Suprapubic skin (tissue), 4 donors: ENCODE measurements at regions not wholly inside any gene's neighbourhood (a gene's known extent, or its start where the extent isn't known, plus 50 kb on each side); places are given as distances from the start of the nearest gene placed in this dataset.

Experiments used
- DNase-seq, 2 donors: peaks; one replicate each; pipeline ENCODE4 v3.0.0-alpha.2; 2019; ENCODE audit warnings: low spot score in 2 of 2
- H3K27ac ChIP-seq: fragments of 200-600 bp; sonication (generic); one replicate; pipeline ENCODE4 v1.5.1; 2019
- H3K27me3 ChIP-seq: fragments of 200-600 bp; sonication (generic); one replicate; pipeline ENCODE4 v1.5.1; 2019
- H3K36me3 ChIP-seq: fragments of 200-600 bp; sonication (generic); one replicate; pipeline ENCODE4 v1.5.1; 2019
- H3K4me1 ChIP-seq: fragments of 200-600 bp; sonication (generic); one replicate; pipeline ENCODE4 v1.5.1; 2019
- H3K4me3 ChIP-seq: fragments of 200-600 bp; sonication (generic); one replicate; pipeline ENCODE4 v1.5.1; 2019; ENCODE audit warnings: mild to moderate bottlenecking
- H3K9me3 ChIP-seq: fragments of 200-600 bp; sonication (generic); one replicate; pipeline ENCODE4 v1.5.1; 2019
- CTCF ChIP-seq, 2 donors: fragments of 200-600 bp in 1 of 2; fragments of 450-650 bp in 1 of 2; sonication (generic) in 1 of 2; IDR thresholded peaks; one replicate each; pipeline ENCODE4 v1.5.1; 2016 to 2019; ENCODE audit warnings: antibody characterized with exemption in 2 of 2, mild to moderate bottlenecking in 1 of 2, moderate library complexity in 1 of 2
- EP300 ChIP-seq: sonication (generic); formaldehyde crosslinking; IDR thresholded peaks from one replicate; pipeline ENCODE4 v1.6.1; 2017; ENCODE audit warnings: antibody characterized with exemption
- POLR2A ChIP-seq, 2 donors: fragments of 450-650 bp; IDR thresholded peaks; one replicate each; pipeline ENCODE4 v1.6.1; 2017; ENCODE audit warnings: antibody characterized with exemption in 2 of 2, mild to moderate bottlenecking in 2 of 2, moderate library complexity in 2 of 2
- POLR2AphosphoS5 ChIP-seq, 3 donors: sonication (generic); formaldehyde crosslinking; IDR thresholded peaks; one replicate each; pipeline ENCODE4 v1.6.1; 2017; ENCODE audit warnings: antibody characterized with exemption in 3 of 3
- WGBS: methylation state at CpG from one replicate; pipeline ENCODE4 v1.1.5; 2018; 5-methylcytosine and 5-hydroxymethylcytosine counted together

- Histone ChIP-seq H3K27me3 (no peaks in the 10 kb centered on the region), H3K4me1 (no peaks in the 10 kb centered on the region), H3K9me3 (no peaks in the 10 kb centered on the region), H3K4me3 (no peak overlapping the region), H3K36me3 (no peaks in the 10 kb centered on the region), H3K27ac (no peak overlapping the region)
- 36% methylated on average over 3 of the region's 3 CpGs for WGBS
- no peak for DNase-seq
- TF ChIP-seq CTCF (IDR thresholded peaks at IDR 0.05) (no peak), POLR2A (IDR thresholded peaks at IDR 0.05) (no peak), EP300 (no peak), POLR2AphosphoS5 (IDR thresholded peaks at IDR 0.05) (no peak)
Measured at GRCh38 chr11:122045181-122045586, 70.8 kb downstream of the BLID start.

GRCh38 chr11:122044086-122044485, 71.9 kb downstream of the BLID start:
- no peaks in the 10 kb centered on the region for H3K27me3 ChIP-seq
- WGBS: 73% methylated on average over 4 of the region's 4 CpGs

GRCh38 chr11:122042981-122043380, 73.0 kb downstream of the BLID start:
- no peak for DNase-seq
- no peak overlapping the region for H3K27ac ChIP-seq

More at GRCh38 chr11:122044086-122044485, 71.9 kb downstream of the BLID start:
- no peak overlapping the region for H3K27ac ChIP-seq
- H3K4me3 ChIP-seq: no peak overlapping the region
- H3K36me3 ChIP-seq: no peaks in the 10 kb centered on the region
- no peaks in the 10 kb centered on the region for H3K4me1 ChIP-seq
- no peaks in the 10 kb centered on the region for H3K9me3 ChIP-seq
- TF ChIP-seq EP300 (no peak), CTCF (IDR thresholded peaks at IDR 0.05) (no peak), POLR2AphosphoS5 (IDR thresholded peaks at IDR 0.05) (no peak), POLR2A (IDR thresholded peaks at IDR 0.05) (no peak)
- no peak for DNase-seq

GRCh38 chr11:122040464-122040863, 75.6 kb downstream of the BLID start:
- 54% methylated on average over 6 of the region's 6 CpGs for WGBS
- H3K27me3 ChIP-seq: no peaks in the 10 kb centered on the region
- H3K9me3 ChIP-seq: no peaks in the 10 kb centered on the region
- no peak for DNase-seq
- TF ChIP-seq POLR2AphosphoS5 (IDR thresholded peaks at IDR 0.05) (no peak), POLR2A (IDR thresholded peaks at IDR 0.05) (no peak), EP300 (no peak), CTCF (IDR thresholded peaks at IDR 0.05) (no peak)
- no peaks in the 10 kb centered on the region for H3K4me1 ChIP-seq
- no peak overlapping the region for H3K4me3 ChIP-seq
- no peak overlapping the region for H3K27ac ChIP-seq
- no peaks in the 10 kb centered on the region for H3K36me3 ChIP-seq

More at GRCh38 chr11:122042981-122043380, 73.0 kb downstream of the BLID start:
- WGBS: 65% methylated on average over 7 of the region's 7 CpGs
- H3K4me1 ChIP-seq: no peaks in the 10 kb centered on the region
- H3K9me3 ChIP-seq: no peaks in the 10 kb centered on the region
- no peak overlapping the region for H3K4me3 ChIP-seq
- no peaks in the 10 kb centered on the region for H3K36me3 ChIP-seq
- TF ChIP-seq CTCF (IDR thresholded peaks at IDR 0.05): no peak
- TF ChIP-seq POLR2AphosphoS5 (IDR thresholded peaks at IDR 0.05): no peak
- TF ChIP-seq POLR2A (IDR thresholded peaks at IDR 0.05): no peak
- TF ChIP-seq EP300: no peak
- no peaks in the 10 kb centered on the region for H3K27me3 ChIP-seq

- no peaks in the 10 kb centered on the region for H3K27me3 ChIP-seq
- 71% methylated on average over 2 of the region's 2 CpGs for WGBS
- H3K27ac ChIP-seq: no peak overlapping the region
- no peak for TF ChIP-seq POLR2AphosphoS5 (IDR thresholded peaks at IDR 0.05)
- no peak for TF ChIP-seq CTCF (IDR thresholded peaks at IDR 0.05)
- TF ChIP-seq POLR2A (IDR thresholded peaks at IDR 0.05): no peak
- TF ChIP-seq EP300: no peak
- H3K36me3 ChIP-seq: no peaks in the 10 kb centered on the region
- H3K9me3 ChIP-seq: no peaks in the 10 kb centered on the region
- H3K4me3 ChIP-seq: no peak overlapping the region
- DNase-seq: no peak
- no peaks in the 10 kb centered on the region for H3K4me1 ChIP-seq
Measured at GRCh38 chr11:122038543-122038942, 77.5 kb downstream of the BLID start.
